ENCODE measurements at regions not wholly inside any gene's neighbourhood (a gene's known extent, or its start where the extent isn't known, plus 50 kb on each side); places are given as distances from the start of the nearest gene placed in this dataset.

DNA sequence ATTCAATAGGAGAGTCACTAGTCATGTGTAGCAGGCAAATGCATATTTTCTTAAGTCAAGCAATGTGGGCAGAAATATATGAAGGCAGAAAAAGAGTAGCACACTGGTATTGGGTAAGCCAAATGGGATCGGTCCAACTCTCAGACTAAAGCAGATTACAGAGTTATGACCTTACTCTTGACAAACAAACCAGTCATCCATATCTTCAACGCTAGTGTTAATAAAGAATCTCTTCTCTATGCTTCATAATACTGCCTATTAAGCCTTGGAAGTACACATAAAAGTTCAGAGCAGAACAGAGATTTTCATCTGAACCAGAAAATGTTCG is 320.2 kb upstream of the JARID2 start:
- DNase-seq (ENCODE audit: low spot score), result no peak

GRCh38 chr6:14927398-14927797 is 318.5 kb upstream of the JARID2 start:
- DNase-seq (ENCODE audit: low spot score), result no peak

GRCh38 chr6:14929291-14929690 is 316.6 kb upstream of the JARID2 start:
- no peak for DNase-seq (ENCODE audit: low spot score)

DNA sequence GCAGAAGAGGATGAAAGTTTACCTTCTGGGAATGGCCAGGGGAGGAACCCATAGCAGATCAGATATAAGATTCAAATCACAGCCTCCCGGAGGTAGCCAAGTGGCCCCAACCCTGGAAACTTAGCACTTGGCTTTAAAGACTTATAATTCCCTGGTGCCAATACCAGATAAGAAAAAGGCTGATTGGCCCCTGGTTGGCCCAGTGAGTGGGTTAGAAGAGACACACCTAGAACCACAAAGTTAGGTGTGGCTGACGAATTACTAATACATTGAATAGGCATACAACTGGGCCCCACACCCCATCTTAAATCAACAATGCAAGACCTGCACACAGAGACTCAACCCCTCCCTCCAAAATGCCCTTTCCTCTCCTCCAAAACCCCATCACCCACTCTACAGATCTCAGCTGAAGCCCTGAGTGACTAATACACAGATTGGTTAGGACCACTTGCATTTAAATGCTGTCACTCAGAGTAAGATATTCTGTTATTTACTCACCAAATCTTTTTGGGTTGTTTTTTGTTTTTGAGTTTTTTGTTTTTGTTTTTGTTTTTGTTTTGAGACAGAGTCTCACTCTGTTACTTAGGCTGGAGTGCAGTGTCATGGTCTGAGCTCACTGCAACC is 315.4 kb upstream of the JARID2 start:
- DNase-seq (ENCODE audit: low spot score), result no peak

- DNase-seq (ENCODE audit: low spot score), result no peak
Measured at GRCh38 chr6:14932485-14933182, 313.2 kb upstream of the JARID2 start.

- no peak for DNase-seq (ENCODE audit: low spot score)
Measured at GRCh38 chr6:14933183-14933544, 312.7 kb upstream of the JARID2 start.

DNA sequence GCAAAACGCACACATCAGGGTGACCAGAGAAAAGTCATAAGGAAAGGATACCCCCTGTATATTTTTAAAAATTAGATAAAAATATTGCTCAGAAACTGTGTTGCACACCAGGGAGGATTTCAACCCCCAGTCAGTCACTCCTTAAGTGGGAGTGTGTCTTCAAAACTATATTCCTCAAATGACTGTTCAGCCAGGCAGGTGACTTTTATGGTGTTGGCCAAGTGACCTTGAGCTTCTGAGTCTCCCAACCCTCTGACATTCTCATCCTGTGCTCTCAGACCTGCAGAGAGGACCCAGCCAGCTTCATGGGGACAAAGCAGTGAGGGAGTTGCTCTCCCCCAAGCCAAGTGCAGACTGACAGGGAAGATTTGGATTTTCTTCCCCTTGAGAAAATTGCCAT is 311.9 kb upstream of the JARID2 start:
- DNase-seq (ENCODE audit: low spot score), result no peak

GRCh38 chr6:14934844-14935243 is 311.0 kb upstream of the JARID2 start:
- DNase-seq (ENCODE audit: low spot score), result no peak

- DNase-seq (ENCODE audit: low spot score), result no peak
Measured at GRCh38 chr6:14936861-14937260, 309.0 kb upstream of the JARID2 start.

DNA sequence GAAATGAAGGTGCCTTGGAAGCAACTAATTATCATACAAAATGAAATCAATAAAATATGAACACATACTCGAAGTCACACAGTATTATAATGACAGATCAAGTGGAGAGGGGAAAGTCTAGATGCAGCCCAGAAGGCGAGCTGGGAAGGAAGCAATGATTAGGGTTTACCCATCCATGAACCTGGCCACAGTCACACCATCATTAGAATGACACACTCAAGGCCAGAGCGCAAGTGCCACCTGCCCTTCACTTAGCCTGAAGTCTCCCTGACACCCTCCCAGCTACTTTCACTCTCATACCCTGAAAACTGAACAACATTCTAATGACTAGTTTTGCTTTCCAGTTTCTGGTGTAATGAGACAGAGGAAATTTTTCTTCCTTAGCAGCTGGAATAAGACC is 302.8 kb upstream of the JARID2 start:
- DNase-seq (ENCODE audit: low spot score), result no peak

- no peak for DNase-seq (ENCODE audit: low spot score)
Measured at GRCh38 chr6:14944593-14944992, 301.3 kb upstream of the JARID2 start.

GRCh38 chr6:14945461-14946185 is 300.2 kb upstream of the JARID2 start:
- no peak for DNase-seq (ENCODE audit: low spot score)

- DNase-seq (ENCODE audit: low spot score), result no peak
Measured at GRCh38 chr6:14946753-14947152, 299.1 kb upstream of the JARID2 start.

DNA sequence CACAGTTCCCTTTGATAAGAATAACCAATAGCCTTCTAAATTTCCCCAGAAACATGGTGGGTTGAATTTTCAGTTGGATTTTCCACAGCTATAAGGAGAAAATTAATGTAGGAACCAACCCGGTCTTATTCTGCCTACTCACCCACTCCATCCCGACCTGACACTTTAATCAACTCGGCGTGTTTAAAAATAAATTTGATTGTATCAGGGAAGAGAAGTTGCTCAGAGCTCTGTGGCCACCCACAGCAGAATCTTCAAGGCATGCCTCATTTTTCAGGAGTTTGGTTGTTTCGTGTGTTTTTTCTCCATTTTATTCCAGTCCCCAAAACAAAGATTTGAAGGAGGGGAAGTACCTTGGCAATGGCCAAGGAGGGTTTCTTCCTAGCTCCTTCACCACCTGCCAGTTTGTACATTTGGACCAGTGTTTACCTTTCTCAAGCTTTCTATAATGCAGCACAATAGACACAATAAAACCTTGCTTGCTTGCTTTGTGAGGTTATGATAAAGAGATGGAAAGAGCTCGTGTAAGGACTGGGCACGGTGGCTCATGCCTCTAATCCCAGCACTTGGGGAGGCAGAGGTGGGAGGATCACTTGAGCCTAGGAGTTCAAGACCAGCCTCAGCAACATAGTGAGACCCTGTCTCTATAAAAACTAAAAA is 297.2 kb upstream of the JARID2 start:
- DNase-seq (ENCODE audit: low spot score), result no peak

DNA sequence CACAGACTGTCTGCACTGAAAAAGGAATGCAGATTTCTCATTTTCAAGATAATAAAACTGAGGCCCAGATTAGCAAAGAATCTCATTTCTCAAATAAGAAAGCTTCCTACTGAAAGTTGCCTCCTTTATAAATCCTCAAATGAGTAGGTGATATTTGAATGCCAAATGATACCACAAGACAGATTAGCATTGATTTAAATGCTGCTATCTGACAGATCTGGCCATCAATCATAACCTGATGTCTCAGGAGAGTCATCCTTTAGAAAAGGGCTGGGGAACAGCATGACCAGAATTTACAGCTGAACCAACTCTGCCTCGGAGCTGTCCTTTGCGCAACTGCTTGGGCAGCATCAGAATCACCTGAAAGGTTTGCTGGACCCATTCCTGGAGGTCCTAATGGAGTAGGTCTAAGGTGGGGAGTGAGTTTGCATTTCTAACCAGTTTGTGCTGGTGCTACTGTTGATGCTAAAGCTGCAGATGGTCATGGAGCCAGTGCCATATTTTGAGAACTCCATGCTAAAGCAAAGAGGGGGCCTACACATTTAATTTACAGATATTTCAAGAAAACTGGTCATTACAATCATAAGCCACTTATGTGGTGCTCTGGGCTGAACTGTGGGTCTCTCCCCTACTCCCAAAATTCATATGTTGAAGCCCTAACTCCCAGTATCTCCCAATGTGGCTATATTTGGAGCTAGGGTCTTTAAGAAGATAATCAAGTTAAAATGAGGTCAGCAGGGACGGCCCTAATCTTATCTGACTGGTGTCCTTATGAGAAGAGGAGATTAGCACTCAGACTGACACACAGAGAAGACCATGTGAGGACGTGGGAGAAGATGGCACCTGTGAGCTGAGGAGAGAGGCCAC is 295.5 kb upstream of the JARID2 start:
- no peak for DNase-seq (ENCODE audit: low spot score)

DNA sequence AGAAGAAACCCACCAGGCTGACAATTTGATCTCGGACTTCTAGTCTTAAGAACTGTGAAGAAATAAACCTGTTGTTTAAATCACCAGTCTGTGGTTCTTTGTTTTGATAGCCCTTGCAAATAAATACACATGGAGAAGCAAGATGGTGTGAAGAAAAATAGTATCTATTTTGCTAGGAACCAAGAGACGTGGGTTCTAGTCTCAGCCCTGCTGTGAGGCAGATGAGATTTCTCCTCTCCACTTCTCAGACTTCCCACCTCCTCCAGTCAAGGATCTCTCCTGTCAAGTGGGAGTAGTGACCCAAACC is 294.9 kb upstream of the JARID2 start:
- no peak for DNase-seq (ENCODE audit: low spot score)

GRCh38 chr6:14951704-14952103 is 294.2 kb upstream of the JARID2 start:
- DNase-seq (ENCODE audit: low spot score), result no peak

DNA sequence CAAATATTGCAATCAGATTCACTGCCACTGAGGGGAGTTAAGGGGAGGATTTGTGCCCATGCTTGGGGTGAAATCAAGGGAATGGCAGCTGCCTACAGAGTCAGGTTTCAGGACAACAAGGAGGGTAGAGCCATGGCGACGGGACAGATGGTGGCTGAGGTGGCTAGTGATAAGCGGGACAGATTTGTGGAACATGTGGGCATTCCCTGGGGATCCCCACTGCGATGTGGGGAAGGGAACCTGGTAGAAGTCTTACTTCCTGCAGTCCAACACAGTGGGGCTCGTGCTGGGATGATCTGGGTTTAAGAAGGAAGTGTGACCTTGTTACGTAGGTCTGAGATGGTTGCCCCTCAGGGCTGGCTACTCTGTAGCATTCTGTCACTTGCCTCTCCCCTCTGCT is 292.0 kb upstream of the JARID2 start:
- DNase-seq (ENCODE audit: low spot score), result no peak

DNA sequence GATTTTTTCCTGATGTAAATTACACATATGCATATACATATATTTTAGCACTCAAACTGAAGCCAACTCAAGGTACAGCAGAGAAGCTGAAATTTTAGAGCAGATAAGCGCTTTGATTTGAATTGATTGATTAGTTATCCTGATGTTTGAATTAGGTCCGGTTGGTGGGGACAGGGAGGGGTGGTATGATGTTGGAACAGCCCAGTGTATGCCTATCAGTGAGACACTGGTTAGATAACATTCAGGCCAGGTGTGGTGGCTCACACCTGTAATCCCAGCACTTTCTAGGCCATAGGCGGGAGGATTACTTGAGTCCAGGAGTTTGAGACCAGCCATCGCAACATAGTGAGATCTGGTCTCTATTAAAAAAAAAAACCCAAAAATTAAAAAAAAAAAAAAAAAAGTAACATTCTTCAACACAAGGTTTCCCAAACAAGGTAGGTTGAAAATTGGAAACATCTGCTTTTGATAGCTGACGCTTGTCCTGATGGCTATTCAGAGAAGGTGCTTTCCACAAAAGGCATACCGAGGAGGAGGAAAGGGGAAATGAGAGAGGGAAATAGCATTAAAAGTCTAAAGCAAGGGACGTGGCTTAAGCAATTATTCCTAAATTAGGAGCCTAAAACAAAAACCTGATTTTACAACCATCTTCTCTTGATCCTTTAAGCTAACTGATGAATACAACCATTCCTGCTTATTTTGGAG is 288.4 kb upstream of the JARID2 start:
- no peak for DNase-seq (ENCODE audit: low spot score)

- DNase-seq (ENCODE audit: low spot score), result no peak
Measured at GRCh38 chr6:14959324-14959885, 286.5 kb upstream of the JARID2 start.

DNA sequence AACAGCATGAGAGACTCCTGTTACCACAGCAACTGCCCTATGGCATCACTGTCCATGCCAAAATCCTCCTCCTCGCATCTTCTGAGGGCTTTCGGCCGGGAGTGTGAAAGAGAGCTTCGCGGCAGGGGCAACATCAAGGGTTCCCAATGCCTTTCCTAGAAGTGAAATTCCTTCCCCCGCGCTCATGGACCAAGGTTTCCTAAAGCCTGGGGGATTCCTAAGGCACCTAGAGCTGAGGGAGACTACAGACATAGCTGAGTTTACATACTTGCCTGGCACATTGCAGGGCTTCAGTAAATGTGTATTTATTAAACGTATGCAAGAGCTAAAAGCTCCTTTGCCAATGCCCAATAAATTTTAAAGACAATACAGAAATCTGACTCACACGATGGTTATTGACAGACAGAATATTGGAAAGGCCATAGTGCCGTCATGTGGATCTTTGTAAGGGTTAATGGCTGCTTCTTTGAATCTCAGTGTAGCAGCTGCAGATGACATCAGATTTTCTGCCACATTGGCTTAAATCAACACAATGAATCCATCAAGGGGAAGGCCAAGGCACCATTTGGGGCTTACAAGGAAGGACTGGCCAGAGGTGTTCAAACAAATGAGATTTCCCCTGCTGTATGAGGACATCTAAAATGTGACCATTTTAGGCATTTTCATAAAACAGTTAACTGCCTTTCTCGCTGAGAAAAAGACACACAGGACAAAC is 281.2 kb upstream of the JARID2 start:
- no peak for DNase-seq (ENCODE audit: low spot score)
